Activated T-cell treated with anti-CD3 and anti-CD28 coated beads for 4 hours (primary cell): ENCODE measurements at regions not wholly inside any gene's neighbourhood (a gene's known extent, or its start where the extent isn't known, plus 50 kb on each side); places are given as distances from the start of the nearest gene placed in this dataset.

Source experiments
- DNase-seq: peaks from one replicate; pipeline ENCODE4 v3.0.0-alpha.2; 2020

DNA sequence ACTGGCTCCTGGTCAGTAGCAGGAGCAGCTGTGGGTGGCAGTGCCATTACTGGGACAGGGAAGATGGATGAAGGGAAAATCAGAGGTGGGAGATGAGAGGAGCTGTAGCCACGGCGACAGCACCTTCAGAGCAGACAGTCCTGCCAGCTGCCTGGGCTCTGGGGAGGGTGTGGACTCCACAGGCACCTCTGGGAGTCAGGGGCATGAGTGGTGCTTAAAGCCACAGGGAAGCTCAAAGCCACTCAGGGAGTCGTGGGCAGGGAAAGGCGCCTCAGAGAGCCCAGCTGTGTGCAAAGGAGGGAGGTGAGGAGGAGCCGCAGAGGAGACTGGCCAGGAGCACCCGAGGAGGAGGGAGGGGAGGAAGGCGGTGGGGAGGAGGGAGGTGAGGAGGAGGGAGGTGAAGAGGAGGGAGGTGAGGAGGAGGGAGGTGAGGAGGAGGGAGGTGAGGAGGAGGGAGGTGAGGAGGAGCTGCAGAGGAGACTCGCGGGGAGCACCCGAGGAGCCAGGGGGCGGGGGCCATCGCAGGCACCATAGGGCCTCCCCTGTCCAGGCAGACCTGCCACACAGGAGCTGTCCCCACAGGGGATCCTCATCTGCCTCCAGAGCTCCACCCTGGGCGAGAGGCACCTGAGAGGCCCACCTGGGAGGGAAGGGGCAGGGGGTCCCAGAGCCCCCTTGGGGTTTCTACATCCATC, 977.6 kb downstream of the BRD1 start:
- no peak for DNase-seq

DNA sequence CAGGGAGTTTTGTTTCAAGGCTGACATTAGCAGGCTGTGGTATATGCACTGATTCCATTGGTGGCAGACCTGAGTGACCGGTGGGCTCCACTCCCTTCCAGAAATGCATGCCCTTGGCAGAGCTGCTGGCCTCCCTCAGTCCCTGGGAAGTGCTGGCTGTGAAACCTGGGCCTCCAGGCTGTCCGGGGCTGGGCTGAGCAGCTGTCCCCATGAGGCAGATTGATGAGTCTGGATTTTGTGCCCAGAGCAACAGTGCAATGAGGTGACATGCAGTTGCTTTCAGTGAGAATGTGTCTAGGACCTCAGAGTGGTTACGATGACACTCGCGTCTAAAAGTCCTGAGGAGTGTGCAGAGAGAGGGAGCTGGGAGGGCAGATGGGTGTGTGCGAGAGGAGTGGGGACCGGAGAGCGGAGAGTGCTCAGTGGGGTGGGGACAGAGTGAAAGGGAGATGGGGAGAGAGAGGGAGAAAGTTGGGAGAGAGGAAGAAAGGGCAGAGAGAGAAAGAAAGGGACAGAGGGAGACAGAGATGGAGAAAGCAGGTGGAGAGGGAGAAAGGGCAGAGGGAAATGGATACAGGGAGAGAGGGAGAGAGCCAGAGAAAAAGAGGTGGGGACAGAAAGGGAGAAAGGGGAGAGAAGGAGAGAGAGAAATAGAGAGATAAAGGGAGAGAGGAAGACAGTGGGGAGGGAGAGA, 978.3 kb downstream of the BRD1 start:
- DNase-seq, result no peak

DNA sequence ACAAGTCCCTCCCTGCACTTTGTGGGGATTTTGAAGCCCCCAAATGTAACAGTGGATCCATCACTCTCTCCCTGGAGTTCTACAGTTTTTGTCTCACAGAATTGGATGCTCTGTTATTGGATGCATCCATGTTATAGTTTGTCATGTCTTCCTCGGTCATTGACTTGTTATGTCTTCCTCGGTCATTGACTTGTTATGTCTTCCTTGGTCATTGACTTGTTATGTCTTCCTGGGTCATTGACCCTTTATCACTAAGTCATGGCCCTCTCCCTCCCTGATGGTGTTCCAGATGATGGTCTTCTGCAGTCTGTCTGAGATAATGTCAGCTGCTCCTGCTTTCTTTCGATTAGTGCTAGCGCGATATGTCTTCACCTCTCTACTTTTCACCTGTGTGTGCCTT, 981.5 kb downstream of the BRD1 start:
- no peak for DNase-seq

DNA sequence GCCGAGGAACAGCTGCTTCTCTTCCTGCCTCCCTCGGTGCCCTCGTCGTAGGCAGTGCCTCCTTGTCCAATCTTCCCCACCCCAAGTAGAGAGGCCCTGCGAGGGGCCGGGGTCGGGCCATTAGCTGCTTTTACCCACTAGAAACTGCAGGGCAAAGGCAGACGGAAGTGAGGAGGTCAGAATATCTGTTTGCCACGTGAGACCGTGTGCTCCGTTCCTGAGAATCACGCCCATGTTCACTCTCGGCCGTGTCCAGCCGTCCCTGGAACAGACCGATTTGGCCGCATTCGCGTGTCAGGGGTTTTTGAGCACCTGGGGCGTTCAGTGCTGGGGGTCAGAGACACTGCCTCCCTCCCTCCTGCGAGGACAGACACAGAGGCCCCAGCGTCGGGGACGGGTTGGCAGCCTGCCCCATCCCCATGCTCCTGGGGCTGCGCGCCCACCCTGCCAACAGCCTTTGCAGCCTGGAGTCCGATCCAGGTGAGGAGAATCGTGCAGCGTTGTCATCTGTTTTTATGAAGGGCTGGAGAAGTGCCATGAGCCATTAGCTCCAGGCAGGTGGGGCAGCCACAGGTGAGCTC, 982.2 kb downstream of the BRD1 start:
- no peak for DNase-seq

DNA sequence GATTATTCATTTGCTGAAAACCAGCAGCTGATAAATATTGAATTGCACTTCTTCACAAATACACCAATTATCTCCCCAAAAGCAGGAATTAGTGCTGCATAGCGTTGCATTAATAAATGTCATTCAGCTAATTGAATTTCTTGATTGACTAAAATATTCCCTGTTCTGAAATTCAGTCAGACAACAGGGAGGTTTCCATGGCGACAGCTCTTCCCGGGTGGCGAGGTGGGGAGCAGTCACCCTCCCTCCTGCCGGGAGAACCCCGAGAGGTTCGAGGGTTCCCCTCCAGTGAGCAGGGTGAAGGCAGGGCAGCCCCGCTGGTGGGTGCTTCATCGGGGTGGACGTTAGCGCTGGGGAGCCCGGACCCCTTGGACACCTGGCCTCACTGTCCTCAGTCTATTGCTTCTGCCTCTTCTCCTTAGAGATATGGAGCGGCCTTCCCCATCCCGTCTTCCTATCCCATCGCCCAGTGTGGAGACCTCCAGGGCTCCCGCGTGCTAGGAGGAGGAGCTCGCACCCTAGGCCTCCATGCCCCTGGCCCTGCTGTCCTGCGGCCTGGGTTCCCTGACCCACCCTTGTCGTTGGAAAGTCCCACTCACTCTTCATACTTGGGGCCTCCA, 983.5 kb downstream of the BRD1 start:
- DNase-seq, result no peak

DNA sequence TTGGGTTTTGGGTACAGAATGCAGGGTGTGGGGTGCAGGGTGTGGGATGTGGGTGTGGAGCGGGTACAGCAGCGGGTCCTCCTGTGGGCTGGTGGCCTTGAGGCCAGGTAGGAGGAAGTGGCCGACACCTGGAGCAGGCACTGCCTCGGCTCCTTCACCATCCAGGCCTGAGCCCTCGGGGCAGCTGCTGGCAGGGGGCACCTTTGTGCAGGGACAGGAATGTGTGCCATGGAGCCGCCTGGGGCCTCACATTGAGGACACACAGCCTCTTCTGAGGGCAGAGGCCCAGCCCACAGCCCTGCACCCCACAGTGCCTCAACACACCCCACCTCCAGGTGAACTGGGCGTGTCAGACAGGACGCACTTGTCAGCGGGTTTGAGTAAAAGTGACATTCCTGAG, 984.0 kb downstream of the BRD1 start:
- DNase-seq, result no peak

DNA sequence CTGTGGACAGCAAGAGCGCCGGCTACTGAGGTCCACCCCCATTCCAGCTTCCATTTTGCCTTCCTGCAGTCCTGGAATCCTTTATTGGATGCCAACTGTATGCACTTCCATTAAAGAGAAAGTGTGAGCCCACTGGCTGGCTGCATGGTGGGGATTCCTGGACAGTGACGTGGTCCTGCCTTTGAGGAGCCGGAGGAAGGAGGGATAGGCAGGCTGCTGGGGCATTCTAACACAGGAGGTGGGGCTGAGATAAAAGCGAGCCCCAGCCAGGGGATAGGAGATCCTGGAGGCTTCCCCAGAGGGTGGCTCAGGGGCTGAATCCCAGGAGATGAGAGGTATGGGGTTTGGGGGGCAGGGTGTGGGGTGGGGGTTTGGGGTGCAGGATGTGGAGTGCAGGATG, 984.7 kb downstream of the BRD1 start:
- DNase-seq, result no peak

DNA sequence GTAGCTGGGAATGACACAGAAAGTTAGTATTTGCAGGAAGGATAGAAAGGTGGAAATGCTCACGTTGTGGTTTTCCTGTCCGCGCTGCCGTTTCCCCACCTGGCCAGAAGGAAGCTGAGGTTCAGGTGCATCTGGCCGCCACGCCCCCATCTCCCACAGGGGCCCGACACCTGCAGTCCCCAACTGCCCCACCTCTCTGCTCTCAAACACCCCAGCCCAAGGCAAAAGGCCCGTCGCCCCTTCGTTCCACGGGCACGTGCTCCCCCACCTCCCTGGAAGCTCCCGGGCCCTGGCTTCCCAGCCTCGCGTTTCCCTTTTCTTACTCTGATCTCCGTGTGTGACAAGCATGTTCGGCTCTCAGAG, 985.1 kb downstream of the BRD1 start:
- DNase-seq, result no peak

DNA sequence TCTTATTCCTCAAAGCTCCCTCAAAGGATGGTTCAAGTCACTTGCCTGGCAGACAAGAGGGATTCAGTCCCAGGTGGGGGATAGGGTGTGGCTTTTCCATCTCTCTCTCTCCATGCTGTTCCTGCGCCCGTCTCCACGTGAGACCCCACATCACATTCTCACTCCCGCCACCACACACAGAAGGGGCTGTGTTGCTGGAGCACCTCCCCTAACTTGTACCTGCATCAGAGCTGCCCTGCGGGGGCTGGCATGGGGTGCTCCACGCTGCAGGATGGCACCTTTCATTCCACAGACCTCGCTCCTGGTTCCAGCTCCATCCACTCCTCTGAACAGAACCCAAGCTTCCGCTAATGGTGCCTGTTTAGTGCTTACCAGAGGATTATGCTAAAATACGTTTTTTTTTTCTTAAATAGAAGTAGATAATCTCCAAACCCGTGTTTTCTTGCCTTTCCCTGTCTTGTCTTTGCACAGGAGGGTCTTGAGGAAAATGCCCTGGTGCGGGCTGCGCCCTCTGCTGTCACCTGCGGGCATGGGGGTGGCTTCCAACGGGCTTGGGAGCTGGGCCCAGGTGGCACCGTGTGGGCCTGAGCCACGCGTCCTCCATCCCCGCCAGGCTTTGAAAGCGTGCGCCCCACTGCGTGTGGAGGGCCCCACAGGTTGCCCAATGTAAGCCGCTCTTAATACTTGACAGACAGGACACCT, 985.6 kb downstream of the BRD1 start:
- DNase-seq, result no peak

DNA sequence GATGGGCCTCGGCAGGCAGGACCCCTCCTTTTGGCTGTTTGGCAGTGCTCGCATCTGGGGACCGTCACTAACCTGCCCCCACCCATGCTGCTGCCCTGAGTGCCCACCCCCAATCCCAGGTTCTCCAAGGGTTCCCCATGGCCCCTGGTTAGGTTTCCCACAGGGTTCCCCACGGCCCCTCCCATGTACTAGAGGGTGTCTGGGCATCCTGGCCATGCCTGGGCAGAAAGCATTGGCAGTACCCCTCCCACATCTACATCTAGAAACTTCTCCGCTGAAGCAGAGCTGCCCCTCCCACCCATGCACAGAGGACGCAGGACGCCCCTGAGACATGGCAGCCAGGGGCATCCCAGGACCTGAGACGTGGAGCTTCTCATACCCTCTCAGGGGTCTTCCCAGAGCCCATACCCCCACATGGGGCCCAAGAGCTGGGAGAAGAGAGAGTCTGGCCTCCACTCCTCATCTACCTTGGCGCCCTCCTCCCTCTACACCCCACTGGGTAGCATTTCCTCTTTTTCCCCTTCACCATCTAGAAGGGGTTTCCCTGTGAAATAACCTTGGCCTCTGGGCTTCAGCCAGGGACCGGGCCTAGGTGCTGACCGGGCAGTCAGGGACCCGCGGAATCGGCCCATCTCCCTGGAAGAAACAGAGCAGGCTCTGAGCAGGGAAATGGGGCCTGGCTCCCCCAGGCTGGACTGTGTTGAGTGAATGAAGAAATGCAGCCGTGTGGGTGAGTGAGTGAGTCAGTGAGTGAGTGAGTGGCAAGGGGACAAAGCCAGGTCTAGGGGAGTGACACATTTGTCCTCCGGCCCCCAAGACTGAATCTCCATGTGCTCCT, 987.3 kb downstream of the BRD1 start:
- no peak for DNase-seq

DNA sequence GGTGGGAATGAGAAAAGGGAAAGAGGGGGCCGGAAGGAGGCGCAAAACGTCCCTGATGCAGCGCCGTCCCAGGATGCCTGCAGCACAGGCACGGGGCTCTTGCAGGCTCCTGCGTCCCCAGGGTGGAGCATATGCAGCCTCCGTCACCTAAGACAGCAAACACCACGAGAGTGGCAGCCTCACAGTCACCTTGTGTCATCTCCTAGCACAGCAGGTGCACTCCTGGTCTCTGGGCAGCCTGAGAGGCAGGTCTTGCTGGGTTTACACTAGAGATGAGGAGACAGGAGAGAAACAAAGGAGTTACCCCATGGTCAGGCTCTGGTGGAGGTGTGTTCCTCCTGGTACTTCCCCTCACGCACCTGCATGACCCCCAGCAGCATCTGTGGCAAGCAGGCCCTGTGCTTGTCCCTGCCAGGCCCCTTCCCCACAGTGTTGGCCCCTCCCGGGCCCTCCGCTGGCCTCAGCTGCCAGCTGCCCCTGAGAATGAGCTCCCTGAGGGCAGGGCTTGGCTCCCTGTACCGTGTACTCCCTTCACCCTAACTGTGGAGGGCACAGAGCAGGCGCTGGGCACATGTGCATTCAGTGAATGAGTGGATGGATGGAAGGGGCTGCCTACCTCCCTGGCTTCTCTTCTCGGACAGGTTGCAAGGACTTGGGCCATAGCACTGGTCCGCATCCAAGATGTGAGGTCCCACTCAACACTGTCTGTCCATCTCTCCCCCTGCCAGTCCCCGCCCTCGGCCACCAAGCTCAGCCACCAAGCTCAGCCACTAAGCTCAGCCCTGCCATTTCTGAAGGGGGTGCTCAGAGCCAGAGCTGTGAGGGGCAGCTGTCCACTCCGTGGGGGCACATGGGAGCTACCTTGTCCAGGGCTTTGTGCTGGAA, 988.6 kb downstream of the BRD1 start:
- no peak for DNase-seq

DNA sequence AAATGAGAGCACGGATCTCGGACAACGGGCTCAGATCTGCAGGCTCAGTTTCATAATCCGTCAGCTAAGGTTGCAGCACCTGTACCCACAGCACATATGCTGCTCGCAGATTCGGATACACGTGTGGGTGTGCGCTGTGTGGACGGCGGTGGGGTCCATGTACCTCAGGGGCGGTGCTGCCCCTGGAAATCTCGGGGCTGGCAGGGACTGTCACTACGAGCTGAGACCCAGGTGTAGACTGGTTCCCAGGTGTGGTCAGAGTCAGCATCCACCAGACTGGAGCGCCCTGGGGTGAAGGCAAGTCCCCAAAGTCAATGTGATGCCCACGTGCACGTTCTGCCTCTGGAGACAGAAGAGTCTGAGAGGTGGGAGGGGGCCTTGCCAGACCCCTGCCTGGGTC, 989.3 kb downstream of the BRD1 start:
- DNase-seq, result no peak

DNA sequence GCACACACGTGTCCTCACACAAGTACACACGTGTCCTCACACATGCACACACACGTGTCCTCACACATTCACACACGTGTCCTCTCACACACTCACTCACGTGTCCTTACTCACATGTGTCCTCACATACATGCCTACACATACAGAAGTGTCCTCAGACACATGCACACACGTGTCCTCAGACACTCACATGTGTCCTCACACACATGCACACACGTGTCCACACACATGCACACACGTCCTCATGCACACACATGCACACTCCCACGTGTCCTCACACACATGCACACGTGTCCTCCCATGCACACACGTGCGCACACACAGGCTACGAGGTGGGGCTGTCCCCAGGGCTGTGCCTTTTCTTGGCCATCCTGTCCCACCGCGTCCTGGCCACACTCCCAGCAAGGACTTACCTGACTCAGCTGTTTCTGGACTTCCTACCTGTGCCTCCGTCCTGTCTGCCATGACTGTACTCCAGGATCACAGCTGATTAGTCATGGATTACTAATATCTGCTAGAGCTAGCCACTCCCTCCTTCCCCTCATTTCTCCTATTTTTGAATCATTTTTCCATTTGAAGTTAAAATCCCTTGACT, 990.2 kb downstream of the BRD1 start:
- DNase-seq, result no peak

DNA sequence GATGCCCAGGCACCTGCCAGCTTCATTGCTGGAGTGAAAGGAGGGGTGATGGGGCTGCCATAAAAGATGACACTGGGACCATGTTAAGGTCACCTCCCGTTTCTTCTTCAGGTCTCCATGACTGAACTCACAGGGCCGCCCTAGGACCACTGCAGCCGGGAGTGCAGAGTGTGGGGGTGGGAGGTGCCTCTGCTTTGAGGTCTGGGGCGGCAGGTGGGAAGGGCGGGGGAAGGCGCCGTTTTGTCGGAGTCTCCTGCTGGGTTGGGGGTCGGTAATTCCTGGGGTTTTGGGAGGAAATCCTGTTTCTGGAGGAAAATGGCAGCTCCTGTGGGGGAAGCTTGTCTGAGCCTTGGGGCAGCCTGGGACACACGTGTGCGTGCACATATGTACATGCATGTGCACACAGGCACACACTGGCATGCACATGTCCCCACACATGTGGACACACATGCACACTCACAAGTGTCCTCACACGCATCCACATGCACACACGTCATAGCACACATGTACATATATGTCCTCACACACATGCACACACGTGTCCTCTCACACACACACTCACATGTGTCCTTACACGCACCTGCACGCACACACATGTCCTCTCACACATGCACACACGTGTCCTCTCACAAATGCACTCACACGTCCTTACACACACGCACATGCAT, 990.9 kb downstream of the BRD1 start:
- no peak for DNase-seq

DNA sequence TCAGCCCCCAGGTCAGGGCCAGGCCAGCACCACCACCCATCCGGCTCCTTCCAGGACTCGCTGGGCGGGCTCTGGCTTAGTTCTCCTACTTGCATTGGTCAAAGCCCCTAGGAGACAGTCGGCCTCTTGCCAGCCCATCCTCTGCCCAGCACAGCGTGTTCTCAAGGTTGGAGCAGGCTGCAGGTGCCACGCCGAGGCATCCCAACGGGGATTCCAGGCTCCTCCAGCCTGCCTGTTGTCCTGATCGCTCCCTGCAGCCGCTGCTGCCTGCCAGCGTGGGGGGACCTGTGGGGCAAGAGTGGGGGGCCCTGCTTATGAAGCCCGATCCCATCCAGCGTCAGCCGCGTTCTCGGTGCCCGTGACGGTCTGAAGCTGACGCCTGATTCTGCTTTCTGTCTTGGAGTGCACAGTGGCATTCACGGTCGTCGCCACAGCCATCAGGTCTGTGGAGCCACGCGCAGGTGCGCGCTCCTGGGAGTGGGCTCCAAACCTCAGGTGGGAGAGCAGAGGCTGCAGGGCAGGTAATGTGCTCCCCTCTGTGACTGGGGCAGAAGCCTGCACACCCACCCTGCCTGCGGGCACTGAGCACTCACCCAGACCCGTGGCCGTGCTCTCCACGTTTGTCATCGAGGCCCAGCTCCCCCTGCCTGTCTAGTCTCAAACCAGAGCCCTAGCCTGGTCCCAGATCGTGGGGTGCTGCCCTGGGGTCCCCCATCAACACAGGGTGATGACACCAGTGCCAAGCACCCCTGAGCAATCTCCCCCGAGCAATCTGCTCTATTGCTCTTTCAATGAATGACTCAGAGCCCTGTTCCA, 991.6 kb downstream of the BRD1 start:
- no peak for DNase-seq

DNA sequence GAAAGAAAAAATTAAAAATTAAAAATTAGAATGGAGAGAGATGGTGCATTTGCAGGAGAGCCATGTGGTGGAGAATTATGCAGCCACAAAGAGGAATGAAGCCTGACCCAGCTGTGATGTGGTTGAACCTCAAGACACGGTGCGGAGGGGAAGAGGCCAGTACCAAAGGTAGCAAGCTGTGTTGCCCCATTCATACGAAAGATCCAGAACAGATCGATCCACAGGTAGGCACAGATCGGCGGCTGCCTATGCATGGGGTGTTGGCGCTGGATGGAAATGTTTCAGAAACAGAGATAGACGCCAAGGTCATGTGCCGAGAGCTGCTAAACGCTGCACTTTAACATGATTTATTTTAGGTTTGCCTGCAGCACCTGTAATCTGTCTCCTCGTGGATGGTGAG, 992.3 kb downstream of the BRD1 start:
- no peak for DNase-seq

DNA sequence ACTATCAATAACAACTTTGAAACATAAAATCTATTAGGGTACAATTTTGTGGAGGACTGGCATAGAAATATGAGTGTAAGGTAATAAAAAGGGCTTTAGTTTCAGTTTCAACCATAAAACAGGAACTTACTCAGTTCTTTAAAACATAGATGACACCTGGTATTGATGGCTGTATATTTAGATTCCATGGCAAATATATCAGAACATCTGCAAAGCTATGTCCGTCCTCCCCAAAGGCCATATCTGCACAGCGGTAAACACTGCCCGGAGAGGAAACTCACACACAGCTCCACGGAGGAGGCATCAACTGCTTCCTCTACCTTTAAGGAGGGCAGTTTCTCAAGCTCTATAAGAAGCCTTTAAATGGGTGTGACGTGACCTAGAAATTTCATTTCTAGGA, 993.3 kb downstream of the BRD1 start:
- no peak for DNase-seq

DNA sequence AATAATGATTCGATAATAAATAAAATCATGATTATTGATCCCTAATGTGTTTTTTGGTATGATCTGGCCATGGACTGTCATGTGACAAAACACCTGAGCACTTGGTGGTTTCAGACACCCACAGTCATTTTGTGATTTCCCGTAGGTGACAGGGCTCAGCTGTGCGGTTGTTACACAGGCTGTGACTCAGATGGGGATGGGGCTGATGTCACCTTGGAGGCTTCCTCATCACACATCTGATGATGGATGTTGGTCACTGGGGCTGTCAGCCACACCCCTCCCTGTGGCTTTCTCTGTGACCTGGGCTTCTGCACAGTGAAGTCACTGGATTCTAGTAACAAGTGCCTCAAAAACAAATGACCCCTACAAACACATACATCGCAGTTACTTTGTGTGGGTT, 995.1 kb downstream of the BRD1 start:
- no peak for DNase-seq

DNA sequence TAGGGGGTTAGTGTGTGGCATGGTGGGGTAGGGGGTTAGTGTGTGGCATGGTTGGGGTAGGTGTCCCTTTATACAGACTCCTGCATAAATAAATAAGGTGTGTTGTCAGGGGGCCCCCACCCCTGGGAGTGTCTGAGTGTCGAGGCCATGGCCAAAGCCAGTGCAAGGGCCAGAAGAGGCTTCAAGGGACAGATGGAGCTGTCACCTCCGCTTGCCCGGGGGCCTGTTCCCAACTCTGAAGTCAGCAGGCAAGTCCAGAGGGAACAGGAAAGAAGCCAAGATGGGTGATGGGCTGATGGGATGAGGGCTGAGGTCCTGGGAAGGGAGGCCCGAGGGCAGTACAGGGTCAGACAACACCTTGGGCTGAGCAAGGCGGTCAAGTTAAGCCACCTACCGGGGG, 997.8 kb downstream of the BRD1 start:
- no peak for DNase-seq

DNA sequence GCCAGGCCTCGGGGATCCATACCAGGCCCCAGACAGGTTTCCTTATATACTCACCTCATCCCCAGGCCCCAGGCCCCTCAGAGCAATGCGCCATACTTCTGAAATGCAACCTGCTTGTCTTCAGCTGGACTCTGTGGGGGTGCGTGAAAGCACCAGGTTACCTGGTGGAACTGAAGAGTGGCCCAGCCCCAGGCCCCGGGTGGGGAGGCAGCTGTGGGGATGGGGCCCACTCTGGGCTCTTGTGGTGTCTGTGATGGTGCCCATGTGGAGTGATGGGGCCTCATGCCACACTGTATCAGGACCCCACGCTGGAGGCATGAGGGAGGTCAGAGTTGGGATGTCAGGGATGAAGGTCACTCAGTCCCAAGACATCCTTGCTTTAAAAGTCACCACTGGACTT, 999.0 kb downstream of the BRD1 start:
- DNase-seq, result no peak
